Left ventricle myocardium inferior (tissue), 1 donor: ENCODE measurements at regions not wholly inside any gene's neighbourhood (a gene's known extent, or its start where the extent isn't known, plus 50 kb on each side); places are given as distances from the start of the nearest gene placed in this dataset.
"Not testable (repeated sequence)": the region's sequence is repeated elsewhere in the genome, so short reads cannot be mapped to it uniquely, and the experiment has no call there.

Source experiments
- DNase-seq: peaks from one replicate; pipeline ENCODE4 v3.0.0-alpha.2; 2020
- H3K27ac ChIP-seq: fragments of 200-600 bp; replicated peaks from 2 replicates; pipeline ENCODE4 v1.8.0; 2021
- H3K27me3 ChIP-seq: fragments of 200-600 bp; 2 replicates; pipeline ENCODE4 v1.8.0; 2021; ENCODE audit warnings: low read depth
- H3K36me3 ChIP-seq: fragments of 200-600 bp; 2 replicates; pipeline ENCODE4 v1.8.0; 2021
- H3K4me1 ChIP-seq: fragments of 200-600 bp; 2 replicates; pipeline ENCODE4 v1.8.0; 2021
- H3K4me3 ChIP-seq: fragments of 200-600 bp; 2 replicates; pipeline ENCODE4 v1.8.0; 2021; ENCODE audit warnings: mild to moderate bottlenecking, moderate library complexity
- H3K9me3 ChIP-seq: fragments of 200-600 bp; replicated peaks from 2 replicates; pipeline ENCODE4 v1.8.0; 2021
- CTCF ChIP-seq: fragments of 200-600 bp; IDR thresholded peaks from 2 replicates; pipeline ENCODE4 v1.8.0; 2021; ENCODE audit warnings: antibody characterized with exemption, mild to moderate bottlenecking, borderline replicate concordance
- intact Hi-C: fragments of 100-400 bp; cut with micrococcal nuclease; formaldehyde crosslinking; loops from one replicate; pipeline ENCODE4 v1.11.0; 2022
- donor health status: DM: no; HTN: yes; CAD: no; lungs with severe emphysema.

- peaks cover 81% of the 10 kb centered on the region for H3K27me3 ChIP-seq
- intact Hi-C loops, result no loop called here
Measured at GRCh38 chr5:30131-30530, 61.8 kb upstream of the PLEKHG4B start.

GRCh38 chr5:30556-30955 is 61.4 kb upstream of the PLEKHG4B start:
- H3K36me3 ChIP-seq, H3K4me1 ChIP-seq, DNase-seq, H3K9me3 ChIP-seq, intact Hi-C loops, H3K4me3 ChIP-seq, H3K27ac ChIP-seq: not testable (repeated sequence)
- H3K27me3 ChIP-seq, result peaks cover 81% of the 10 kb centered on the region

More at GRCh38 chr5:30131-30530, 61.8 kb upstream of the PLEKHG4B start:
- Histone ChIP-seq H3K36me3 (no peaks in the 10 kb centered on the region), H3K4me3 (no peak overlapping the region), H3K9me3 (no peaks in the 10 kb centered on the region), H3K27ac (no peak overlapping the region), H3K4me1 (no peaks in the 10 kb centered on the region)
- no peak for TF ChIP-seq CTCF
- DNase-seq, result no peak

DNA sequence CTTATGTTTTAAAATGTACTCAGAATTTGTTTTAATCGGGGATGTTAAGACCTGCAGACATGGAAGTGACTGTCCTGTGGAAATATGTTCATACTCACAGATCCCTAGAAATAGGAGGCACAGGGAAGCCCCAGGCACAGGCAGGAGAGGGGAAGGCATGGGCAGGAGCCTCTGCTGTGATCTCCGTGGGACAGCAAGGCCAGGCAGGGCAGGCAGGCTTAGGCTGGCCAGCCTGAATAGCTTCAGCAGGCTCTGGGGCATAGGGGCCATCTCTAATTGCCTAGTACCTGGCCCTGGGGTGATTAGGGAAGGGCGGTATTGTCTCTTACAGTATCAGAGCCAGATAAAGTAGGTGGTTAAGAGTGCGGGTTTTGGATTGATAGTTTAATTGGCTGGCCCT is 59.8 kb upstream of the PLEKHG4B start:
- no peaks in the 10 kb centered on the region for H3K9me3 ChIP-seq
- no peak for DNase-seq
- no peak overlapping the region for H3K4me3 ChIP-seq
- H3K4me1 ChIP-seq, result no peaks in the 10 kb centered on the region
- peaks cover 77% of the 10 kb centered on the region for H3K27me3 ChIP-seq
- no peak overlapping the region for H3K27ac ChIP-seq
- no peaks in the 10 kb centered on the region for H3K36me3 ChIP-seq
- no peak for TF ChIP-seq CTCF
- intact Hi-C loops, result no loop called here

- H3K36me3 ChIP-seq, H3K27ac ChIP-seq, intact Hi-C loops: not testable (repeated sequence)
Measured at GRCh38 chr5:35521-35920, 56.4 kb upstream of the PLEKHG4B start.

GRCh38 chr5:37207-37606 is 54.8 kb upstream of the PLEKHG4B start:
- H3K27me3 ChIP-seq, result peaks cover 62% of the 10 kb centered on the region
- H3K4me1 ChIP-seq, H3K36me3 ChIP-seq, intact Hi-C loops, DNase-seq, H3K4me3 ChIP-seq, H3K27ac ChIP-seq, H3K9me3 ChIP-seq: not testable (repeated sequence)

More at GRCh38 chr5:35521-35920, 56.4 kb upstream of the PLEKHG4B start:
- H3K4me3 ChIP-seq, H3K4me1 ChIP-seq, DNase-seq, H3K9me3 ChIP-seq: not testable (repeated sequence)
- H3K27me3 ChIP-seq, result peaks cover 64% of the 10 kb centered on the region

- no peak overlapping the region for H3K4me3 ChIP-seq
- no peaks in the 10 kb centered on the region for H3K36me3 ChIP-seq
- DNase-seq, result no peak
- intact Hi-C loops, result no loop called here
- H3K27ac ChIP-seq, result no peak overlapping the region
- H3K4me1 ChIP-seq, result no peaks in the 10 kb centered on the region
- H3K9me3 ChIP-seq, result no peaks in the 10 kb centered on the region
- peaks cover 54% of the 10 kb centered on the region for H3K27me3 ChIP-seq
- TF ChIP-seq CTCF, result no peak
Measured at GRCh38 chr5:39979-40583, 51.9 kb upstream of the PLEKHG4B start.
